HG03457 (cell line): ENCODE measurements at regions not wholly inside any gene's neighbourhood (a gene's known extent, or its start where the extent isn't known, plus 50 kb on each side); places are given as distances from the start of the nearest gene placed in this dataset.
"Not testable (repeated sequence)": the region's sequence is repeated elsewhere in the genome, so short reads cannot be mapped to it uniquely, and the experiment has no call there.

Source experiments
- ATAC-seq: cut with Tn5 transposase; IDR thresholded peaks from one replicate; pipeline ENCODE4 v1.9.1; 2021; ENCODE audit warnings: moderate number of reproducible peaks; ENCODE audit not compliant: unreplicated experiment

DNA sequence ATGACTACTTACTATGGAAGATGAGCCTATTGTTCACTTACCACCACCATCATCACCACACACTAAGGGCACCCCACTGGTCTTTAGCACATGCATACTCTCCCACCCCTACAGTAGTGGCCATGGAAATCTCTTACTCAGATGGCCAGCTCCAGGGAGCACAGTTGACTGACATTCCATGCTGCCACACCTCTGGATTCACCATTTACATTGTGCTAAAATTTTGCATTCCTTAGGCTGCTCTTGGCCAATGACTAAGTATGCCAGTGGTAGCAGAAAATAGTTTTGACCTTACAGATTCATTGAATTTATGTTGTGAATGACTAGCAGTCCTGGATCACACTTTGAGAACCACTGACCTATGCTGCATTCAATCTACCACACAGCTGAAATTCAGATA is 306.9 kb downstream of the TSPY2 start:
- not testable (repeated sequence) for ATAC-seq

DNA sequence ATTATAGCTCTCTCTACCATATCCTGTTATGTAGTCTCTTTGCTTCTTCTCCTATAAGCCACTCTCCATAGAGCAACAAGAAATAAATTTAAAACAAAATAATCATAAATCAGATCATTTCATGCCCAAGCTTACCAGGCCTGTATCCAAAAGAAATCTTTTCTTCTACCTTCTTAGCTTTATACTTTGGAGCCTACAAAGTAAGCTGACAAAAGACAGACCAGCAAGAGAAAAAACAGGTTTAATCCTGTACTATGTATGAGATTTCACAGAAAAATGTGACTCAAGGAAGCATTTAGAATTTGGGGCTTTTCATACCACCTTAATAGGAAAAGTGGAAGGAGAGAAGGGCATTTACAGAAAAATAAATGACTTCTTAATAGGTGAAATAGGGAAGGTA is 321.0 kb downstream of the TSPY2 start:
- ATAC-seq, result not testable (repeated sequence)
